Fibroblast of skin of back (primary cell): ENCODE measurements at regions not wholly inside any gene's neighbourhood (a gene's known extent, or its start where the extent isn't known, plus 50 kb on each side); places are given as distances from the start of the nearest gene placed in this dataset.
A peak's percentile ranks its signal among the peaks of the same experiment; 100 is the strongest.
"Not testable (repeated sequence)": the region's sequence is repeated elsewhere in the genome, so short reads cannot be mapped to it uniquely, and the experiment has no call there.

Experiments
- DNase-seq: peaks from one replicate; pipeline ENCODE4 v3.0.0-alpha.2; 2013

- DNase-seq = peak; percentile 27
These were observed 357.1 kb downstream of the SOCS6 start for GRCh38 chr18:70645971-70646370.

GRCh38 chr18:70643812-70644211 is 355.0 kb downstream of the SOCS6 start:
- no peak for DNase-seq

- DNase-seq = no peak
These were observed 352.4 kb downstream of the SOCS6 start for GRCh38 chr18:70641156-70641775.

DNA sequence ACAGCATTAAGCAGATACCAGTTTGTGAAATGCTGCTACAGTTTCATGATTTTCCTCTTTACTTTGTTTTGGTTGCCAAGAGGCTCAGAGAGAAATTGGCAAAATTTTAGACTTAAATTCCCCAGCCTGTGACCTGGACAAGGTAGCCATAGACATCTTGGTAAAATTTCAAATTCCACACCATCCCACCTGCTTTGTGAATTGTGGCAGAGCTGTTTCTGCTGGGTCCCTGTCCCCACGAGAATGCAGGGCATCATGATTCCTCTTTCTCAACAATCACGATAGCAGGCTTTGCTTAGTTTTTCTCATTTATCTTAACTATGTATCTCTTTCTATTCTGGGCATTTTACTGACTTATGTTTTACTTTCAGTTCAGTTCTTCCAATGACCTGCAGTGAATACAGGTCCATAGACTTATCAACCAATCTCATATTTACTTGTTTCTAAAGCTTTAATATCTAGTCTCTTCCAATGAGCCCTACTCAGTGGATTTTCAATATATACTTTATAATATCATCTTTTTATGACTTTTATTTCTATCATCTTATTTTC is 351.6 kb downstream of the SOCS6 start:
- no peak for DNase-seq

- DNase-seq = peak; percentile 49
These were observed 348.1 kb downstream of the SOCS6 start for GRCh38 chr18:70636991-70637390.

DNA sequence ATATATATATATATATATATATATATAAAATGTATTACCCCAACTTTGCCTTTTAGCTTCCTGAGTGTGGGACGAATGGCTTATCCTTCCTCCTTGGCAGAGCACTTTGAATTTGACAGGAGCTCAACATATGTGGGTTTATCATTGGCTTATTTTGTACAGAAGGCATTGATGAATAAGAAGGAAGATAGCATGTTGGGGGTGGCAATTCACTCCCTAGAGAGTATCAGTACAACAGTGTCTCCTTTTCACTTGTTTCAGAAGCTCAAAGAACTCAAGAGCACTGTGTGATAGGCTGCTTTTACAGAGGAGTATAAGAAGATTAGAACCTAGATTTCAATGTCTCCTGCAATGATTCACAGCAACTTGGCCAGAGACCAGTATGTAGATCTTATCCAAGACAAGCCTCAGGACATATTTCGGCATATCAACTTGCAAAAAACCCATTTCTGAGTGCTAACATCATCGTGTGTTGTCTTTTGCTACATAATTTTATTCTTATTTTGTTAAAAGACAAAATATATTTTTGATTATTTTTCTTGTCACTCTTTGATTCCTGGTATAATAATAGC is 345.8 kb downstream of the SOCS6 start:
- DNase-seq = peak; percentile 24

DNA sequence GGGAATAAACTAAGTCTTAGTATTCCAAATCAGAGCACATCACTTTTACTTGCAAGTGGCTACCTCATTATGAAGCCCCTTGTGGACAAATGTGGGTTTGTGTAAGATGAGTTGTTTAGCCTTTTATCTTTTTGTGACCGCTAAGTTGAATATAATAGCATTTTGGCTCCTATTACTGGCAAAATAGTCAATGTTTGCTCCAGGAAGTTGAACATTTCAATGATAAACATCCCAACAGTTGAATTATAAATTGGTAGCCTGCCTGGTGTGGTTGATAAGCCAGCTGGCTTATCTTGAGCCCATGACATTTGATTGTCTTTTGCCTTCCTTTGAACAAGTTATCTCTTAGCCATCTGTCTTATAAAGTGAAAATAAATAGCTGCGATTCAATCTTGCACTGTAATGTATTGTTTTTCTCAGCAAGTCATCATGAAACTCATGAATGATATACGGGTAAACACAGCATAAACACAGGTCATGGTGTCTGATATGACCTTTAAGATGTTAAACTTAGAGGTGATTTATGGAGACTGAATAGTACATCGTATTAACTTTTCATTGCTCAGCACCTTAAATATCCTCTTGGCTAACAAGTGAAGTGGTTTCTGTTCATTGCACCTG is 338.4 kb downstream of the SOCS6 start:
- DNase-seq = no peak

DNA sequence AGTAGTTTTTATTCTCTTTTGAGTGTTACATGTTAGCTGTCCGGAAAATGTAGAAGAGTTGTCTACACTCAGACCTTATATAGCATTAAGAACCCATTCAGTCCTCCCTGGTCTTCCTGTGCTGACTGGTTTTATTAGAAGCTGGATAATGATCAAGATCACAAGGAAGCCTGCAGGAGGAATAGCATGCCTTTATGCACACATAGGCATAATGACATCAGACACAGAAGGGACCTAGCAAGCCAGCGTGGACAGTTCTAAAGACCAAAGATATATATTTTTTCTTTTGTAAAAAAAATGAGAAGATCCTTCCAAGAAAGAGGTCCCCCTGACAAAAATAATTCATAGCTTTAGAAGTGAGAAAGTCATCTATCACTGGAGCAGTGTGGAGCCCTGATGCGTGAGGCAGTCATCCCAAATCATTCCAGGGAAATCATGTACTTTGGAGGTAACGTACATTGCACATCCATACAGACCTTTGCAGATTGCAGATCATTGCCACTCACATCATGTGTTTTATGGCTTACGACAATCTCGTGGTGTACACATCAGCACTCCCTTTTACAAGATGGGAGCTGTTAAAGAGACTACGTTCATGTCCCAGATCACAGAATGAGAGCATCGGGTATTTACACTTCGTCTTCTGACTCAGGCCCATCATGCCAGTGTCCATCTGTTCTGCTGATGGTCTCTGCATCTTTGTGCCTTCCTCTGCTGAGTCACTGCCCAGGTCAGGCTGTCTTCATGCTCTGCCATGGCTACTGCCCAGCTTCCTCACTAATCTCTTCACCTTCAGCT is 334.0 kb downstream of the SOCS6 start:
- DNase-seq = no peak

- DNase-seq = no peak
These were observed 332.9 kb downstream of the SOCS6 start for GRCh38 chr18:70621710-70622109.

DNA sequence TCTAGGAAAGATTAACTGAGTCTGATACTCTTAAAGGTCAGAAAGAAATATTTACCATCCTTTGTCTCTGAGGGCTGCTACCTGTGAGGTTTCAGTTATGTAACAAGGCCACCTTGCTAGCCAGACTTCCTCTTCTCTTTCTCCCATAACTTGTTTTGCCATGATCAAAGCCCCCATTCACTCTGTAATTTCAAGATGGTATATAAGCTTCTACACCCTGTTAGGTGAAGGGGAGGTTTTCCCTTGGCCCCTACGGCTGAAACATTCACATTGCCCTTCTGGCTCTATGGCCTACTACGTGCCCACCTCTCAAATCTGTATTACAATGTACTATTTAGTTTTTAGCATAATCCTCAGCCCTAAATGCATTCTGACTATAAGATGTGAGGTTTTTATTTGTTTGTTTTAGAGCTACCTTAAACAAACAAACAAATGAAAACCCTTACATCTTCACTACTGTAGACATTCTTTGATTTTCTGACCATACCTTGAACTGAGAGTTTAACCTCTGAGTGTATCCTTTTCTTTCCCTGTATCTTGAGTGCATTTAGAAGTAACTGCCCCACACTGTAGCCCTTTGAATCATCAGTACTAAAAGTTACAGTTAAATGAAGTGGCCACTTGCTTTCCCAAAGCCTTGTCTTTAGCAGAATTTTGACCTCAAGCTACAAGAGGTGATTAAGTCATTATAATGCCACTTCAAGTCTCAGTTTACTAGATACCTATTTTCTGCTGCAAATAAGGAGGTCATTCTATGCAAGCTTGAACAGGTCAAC is 332.2 kb downstream of the SOCS6 start:
- DNase-seq = no peak

GRCh38 chr18:70617020-70617763 is 328.3 kb downstream of the SOCS6 start:
- DNase-seq = no peak

DNA sequence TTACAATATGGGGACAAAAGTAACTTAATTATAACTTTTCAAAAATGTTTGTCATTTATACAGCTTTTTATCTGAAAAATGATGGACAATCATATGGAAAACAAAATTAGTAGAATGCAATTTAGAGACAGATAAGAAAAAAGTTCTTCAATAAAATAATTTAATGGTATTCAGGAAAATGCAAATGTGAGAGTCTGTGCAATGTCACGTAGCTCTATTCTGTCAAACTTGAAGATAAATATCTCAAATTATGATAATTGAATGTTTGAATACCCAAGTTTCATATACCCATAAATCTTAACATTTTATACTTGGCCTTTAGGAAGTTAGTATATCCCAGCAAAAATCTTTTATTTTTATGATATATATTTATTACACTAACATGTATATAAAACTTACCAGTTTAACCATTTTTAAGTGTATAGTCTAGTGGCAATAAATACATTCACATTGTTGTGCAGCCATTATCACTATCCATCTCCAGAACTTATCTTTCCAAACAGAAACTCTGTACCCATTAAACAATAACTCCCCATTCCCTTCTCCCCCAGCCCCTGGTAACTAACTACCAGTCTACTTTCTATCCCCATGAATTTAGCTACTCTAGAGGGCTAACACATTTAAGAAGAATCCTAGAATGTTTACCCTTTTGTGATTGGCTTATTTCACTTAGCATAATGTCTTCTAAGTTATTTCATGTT is 311.5 kb downstream of the SOCS6 start:
- no peak for DNase-seq

GRCh38 chr18:70598406-70598805 is 309.6 kb downstream of the SOCS6 start:
- DNase-seq = no peak

GRCh38 chr18:70582981-70583380 is 294.1 kb downstream of the SOCS6 start:
- no peak for DNase-seq

DNA sequence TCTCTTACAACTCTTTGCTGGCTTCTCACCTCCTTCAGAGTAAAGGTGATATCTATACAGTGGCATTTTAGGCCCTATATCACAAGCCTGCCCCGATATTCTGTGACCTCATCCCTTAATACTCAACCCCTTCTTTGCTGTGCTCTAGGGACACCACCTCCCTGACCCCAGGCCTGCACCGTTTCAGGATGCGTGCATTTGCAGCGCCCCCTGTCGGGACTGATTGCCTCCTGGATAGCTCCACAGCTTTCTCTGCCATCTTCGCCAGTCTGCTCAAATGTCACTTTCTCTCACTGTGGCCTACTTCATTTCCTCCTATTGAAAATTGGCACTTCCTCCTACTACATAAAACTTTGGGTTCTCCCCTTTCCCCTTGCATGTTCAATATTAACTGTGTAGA is 289.6 kb downstream of the SOCS6 start:
- no peak for DNase-seq

GRCh38 chr18:70577023-70577420 is 288.2 kb downstream of the SOCS6 start:
- no peak for DNase-seq

- DNase-seq = no peak
These were observed 287.6 kb downstream of the SOCS6 start for GRCh38 chr18:70576276-70577022.

GRCh38 chr18:70574951-70575350 is 286.1 kb downstream of the SOCS6 start:
- not testable (repeated sequence) for DNase-seq

GRCh38 chr18:70569647-70570046 is 280.8 kb downstream of the SOCS6 start:
- not testable (repeated sequence) for DNase-seq

- no peak for DNase-seq
These were observed 270.6 kb downstream of the SOCS6 start for GRCh38 chr18:70559446-70559845.
